Neural progenitor cell (in vitro differentiated cells): ENCODE measurements at regions not wholly inside any gene's neighbourhood (a gene's known extent, or its start where the extent isn't known, plus 50 kb on each side); places are given as distances from the start of the nearest gene placed in this dataset.
"Not testable (repeated sequence)": the region's sequence is repeated elsewhere in the genome, so short reads cannot be mapped to it uniquely, and the experiment has no call there.

ENCODE experiments used
- EZH2 ChIP-seq: fragments of 200-600 bp; sonication (generic); IDR thresholded peaks from 2 replicates; pipeline ENCODE4 v1.6.1; 2017; ENCODE audit warnings: antibody characterized with exemption, mild to moderate bottlenecking, moderate library complexity
- TF ChIP-seq, protein P1 (sequence below): fragments of 200-600 bp; sonication (generic); IDR thresholded peaks from 2 replicates; pipeline ENCODE4 v1.5.1; 2017; ENCODE audit warnings: antibody characterized with exemption, mild to moderate bottlenecking

GRCh38 chr9:65406625-65407024 lies 121.6 kb upstream of the FOXD4L5 start:
- TF ChIP-seq, protein P1, sequence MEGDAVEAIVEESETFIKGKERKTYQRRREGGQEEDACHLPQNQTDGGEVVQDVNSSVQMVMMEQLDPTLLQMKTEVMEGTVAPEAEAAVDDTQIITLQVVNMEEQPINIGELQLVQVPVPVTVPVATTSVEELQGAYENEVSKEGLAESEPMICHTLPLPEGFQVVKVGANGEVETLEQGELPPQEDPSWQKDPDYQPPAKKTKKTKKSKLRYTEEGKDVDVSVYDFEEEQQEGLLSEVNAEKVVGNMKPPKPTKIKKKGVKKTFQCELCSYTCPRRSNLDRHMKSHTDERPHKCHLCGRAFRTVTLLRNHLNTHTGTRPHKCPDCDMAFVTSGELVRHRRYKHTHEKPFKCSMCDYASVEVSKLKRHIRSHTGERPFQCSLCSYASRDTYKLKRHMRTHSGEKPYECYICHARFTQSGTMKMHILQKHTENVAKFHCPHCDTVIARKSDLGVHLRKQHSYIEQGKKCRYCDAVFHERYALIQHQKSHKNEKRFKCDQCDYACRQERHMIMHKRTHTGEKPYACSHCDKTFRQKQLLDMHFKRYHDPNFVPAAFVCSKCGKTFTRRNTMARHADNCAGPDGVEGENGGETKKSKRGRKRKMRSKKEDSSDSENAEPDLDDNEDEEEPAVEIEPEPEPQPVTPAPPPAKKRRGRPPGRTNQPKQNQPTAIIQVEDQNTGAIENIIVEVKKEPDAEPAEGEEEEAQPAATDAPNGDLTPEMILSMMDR, result not testable (repeated sequence)
- TF ChIP-seq EZH2, result not testable (repeated sequence)
